Heart left ventricle (tissue), 16 donors: ENCODE measurements at regions not wholly inside any gene's neighbourhood (a gene's known extent, or its start where the extent isn't known, plus 50 kb on each side); places are given as distances from the start of the nearest gene placed in this dataset.
"Not testable (repeated sequence)": the region's sequence is repeated elsewhere in the genome, so short reads cannot be mapped to it uniquely, and the experiment has no call there.

Source experiments
- ATAC-seq, 4 donors: fragments of 200-7000 bp; cut with Tn5 transposase; one replicate each; pipeline ENCODE4 v1.9.1; 2020 to 2022; ENCODE audit warnings: moderate library complexity in 4 of 4, mild to moderate bottlenecking in 3 of 4, moderate number of reproducible peaks in 1 of 4
- DNase-seq, 5 donors: peaks; one replicate each; pipeline ENCODE4 v3.0.0-alpha.2; 2020
- H3K27ac ChIP-seq, 12 donors: fragments of 200-600 bp; sonication (generic) in 4 of 12; one replicate each; pipeline versions ENCODE4 v1.5.0 to v1.8.0; 2016 to 2022; ENCODE audit warnings: mild to moderate bottlenecking in 2 of 12
- H3K27me3 ChIP-seq, 9 donors: fragments of 200-600 bp; sonication (generic) in 2 of 9; one replicate each; pipeline versions ENCODE4 v1.5.1 to v1.8.0; 2016 to 2022; ENCODE audit warnings: mild to moderate bottlenecking in 3 of 9
- H3K36me3 ChIP-seq, 9 donors: fragments of 200-600 bp; sonication (generic) in 2 of 9; one replicate each; pipeline versions ENCODE4 v1.5.0 to v1.8.0; 2018 to 2022; ENCODE audit warnings: mild to moderate bottlenecking in 2 of 9
- H3K4me1 ChIP-seq, 12 donors: fragments of 200-600 bp; sonication (generic) in 4 of 12; one replicate each; pipeline versions ENCODE4 v1.5.0 to v1.8.0; 2016 to 2022; ENCODE audit warnings: mild to moderate bottlenecking in 3 of 12
- H3K4me3 ChIP-seq, 12 donors: fragments of 200-600 bp; sonication (generic) in 4 of 12; one replicate each; pipeline versions ENCODE4 v1.5.0 to v1.8.0; 2017 to 2022; ENCODE audit warnings: mild to moderate bottlenecking in 9 of 12, moderate library complexity in 4 of 12
- H3K9me3 ChIP-seq, 12 donors: fragments of 200-600 bp; sonication (generic) in 4 of 12; one replicate each; pipeline versions ENCODE4 v1.5.0 to v1.8.0; 2016 to 2022; ENCODE audit warnings: mild to moderate bottlenecking in 1 of 12
- CTCF ChIP-seq, 12 donors: fragments of 200-600 bp; sonication (generic) in 4 of 12; IDR thresholded peaks; one replicate each; pipeline versions ENCODE4 v1.5.0 to v1.8.0; 2018 to 2022; ENCODE audit warnings: antibody characterized with exemption in 12 of 12, mild to moderate bottlenecking in 5 of 12
- POLR2A ChIP-seq, 2 donors: fragments of 450-650 bp; IDR thresholded peaks; one replicate each; pipeline ENCODE4 v1.6.1; 2017; ENCODE audit warnings: antibody characterized with exemption in 2 of 2, mild to moderate bottlenecking in 2 of 2, moderate library complexity in 2 of 2
- WGBS, 4 donors: extraction: QIAGEN DNeasy Blood & Tissue Kit in 2 of 4; methylation state at CpG; one replicate each; pipeline versions ENCODE4 v1.1.5 to v1.1.7; 2013 to 2018; 5-methylcytosine and 5-hydroxymethylcytosine counted together
- intact Hi-C, 10 donors: fragments of 100-400 bp; cut with DNase I; formaldehyde crosslinking; loops; one replicate each; pipeline versions ENCODE4 v1.11.1 to v1.14.2; 2022
- donor health status: ischemic (EF 13 %, LVEDD 7.1; RV severe dilation, severe dysfunction).
- donor health status: healthy with polysubstance abuse.
- donor health status: DM: no; HTN: yes; CAD: no.
- donor health status: DM: no; HTN: no; CAD: no.
- donor health status: ischemic (EF 25% LVEDD 6.9; RV normal size, moderate dysfunction).
- donor health status: ischemic (EF 25% LVEDD 5.7; RV mildly dilated, moderate dysfunction).
- donor health status: healthy.
- donor health status: DM: yes; HTN: yes; CAD: no.
- donor health status: ischemic (EF 35%, LVEDD 5.7; RV mildly dilated, moderate dysfunction).
- donor health status: nonischemic (EF 11% LVEDD 7.7; RV severe dilation, severe dysfunction).
- donor health status: DM: yes; HTN: yes; CAD: no.
- donor health status: PGD.
- donor health status: ischemic (EF 29% LVEDD 5.4; RV normal size, mild dysfunction).
- donor health status: nonischemic (EF 23%, LVEDD 6.1; RV moderate dilation, normal function).

GRCh38 chr16:35574454-35575431, 2115.3 kb downstream of the TP53TG3F start:
- H3K9me3 ChIP-seq, result peaks cover 0 to 17% (median 1%) of the 10 kb centered on the region in 12 donors
- ATAC-seq (no peak), DNase-seq (no peak)
- TF ChIP-seq CTCF (IDR thresholded peaks at IDR 0.05) (no peak), POLR2A (IDR thresholded peaks at IDR 0.05) (no peak)
- intact Hi-C loops, result no loop called here
- H3K27ac ChIP-seq, result no peak overlapping the region
- no peaks in the 10 kb centered on the region for H3K27me3 ChIP-seq
- no peaks in the 10 kb centered on the region for H3K4me1 ChIP-seq
- H3K4me3 ChIP-seq, result no peak overlapping the region
- no peaks in the 10 kb centered on the region for H3K36me3 ChIP-seq
- 46 to 63% (median 56%) methylated on average over 33 to 60 of the region's 60 CpGs for WGBS, 4 donors

GRCh38 chr16:35575432-35575821, 2116.0 kb downstream of the TP53TG3F start:
- ATAC-seq (no peak), DNase-seq (no peak)
- Histone ChIP-seq H3K27me3 (no peaks in the 10 kb centered on the region), H3K36me3 (no peaks in the 10 kb centered on the region), H3K27ac (no peak overlapping the region), H3K4me1 (no peaks in the 10 kb centered on the region), H3K4me3 (no peak overlapping the region), H3K9me3 (peaks cover 0 to 17% (median 2%) of the 10 kb centered on the region in 12 donors)
- WGBS, 4 donors, result 71 to 74% (median 74%) methylated on average over 17 of the region's 17 CpGs
- intact Hi-C loops, result no loop called here
- TF ChIP-seq POLR2A (IDR thresholded peaks at IDR 0.05) (no peak), CTCF (IDR thresholded peaks at IDR 0.05) (no peak)

GRCh38 chr16:35585411-35585810, 2126.0 kb downstream of the TP53TG3F start:
- 21 to 35% (median 24%) methylated on average over 1 of the region's 1 CpG for WGBS, 4 donors
- Histone ChIP-seq H3K36me3 (no peaks in the 10 kb centered on the region), H3K27ac (no peak overlapping the region), H3K4me1 (no peaks in the 10 kb centered on the region), H3K4me3 (no peak overlapping the region), H3K9me3 (peaks cover 0 to 1% (median 0%) of the 10 kb centered on the region in 12 donors), H3K27me3 (no peaks in the 10 kb centered on the region)
- DNase-seq (no peak), ATAC-seq (no peak)
- TF ChIP-seq POLR2A (IDR thresholded peaks at IDR 0.05), result no peak
- no peak for TF ChIP-seq CTCF (IDR thresholded peaks at IDR 0.05)
- intact Hi-C loops, result loop anchor here in 1 of 10 donors (10.0 kb wide), 1 partner anchor 61 kb away; no protein-coding TSS in a partner anchor

- not testable (repeated sequence) for H3K27me3 ChIP-seq, H3K9me3 ChIP-seq, H3K4me3 ChIP-seq, H3K36me3 ChIP-seq, H3K27ac ChIP-seq, H3K4me1 ChIP-seq, ATAC-seq
- DNase-seq, result peak in 1 of 5 donors; percentile 32
- TF ChIP-seq CTCF (IDR thresholded peaks at IDR 0.05), result peak in 8 of 12 donors; percentile 15 to 50 (median 40)
- intact Hi-C loops, result loop anchor here in 1 of 10 donors (10.0 kb wide), 1 partner anchor 54 kb away; no protein-coding TSS in a partner anchor
- WGBS, 4 donors, result 47 to 67% (median 62%) methylated on average over 7 of the region's 7 CpGs
These were observed 2131.5 kb downstream of the TP53TG3F start for GRCh38 chr16:35590913-35591312.
